ENCODE measurements at regions not wholly inside any gene's neighbourhood (a gene's known extent, or its start where the extent isn't known, plus 50 kb on each side); places are given as distances from the start of the nearest gene placed in this dataset.

- no peak for ATAC-seq
- DNase-seq (ENCODE audit: missing footprints) = no peak
- intact Hi-C loops (cut with DNase I) = no loop called here
Observed at GRCh38 chr4:107212565-107212964, 176.5 kb upstream of the DKK2 start.

- ATAC-seq (peak; percentile 57), DNase-seq (ENCODE audit: missing footprints) (no peak)
Observed at GRCh38 chr4:107210450-107211239, 174.5 kb upstream of the DKK2 start.

GRCh38 chr4:107203733-107204132 is 167.6 kb upstream of the DKK2 start:
- intact Hi-C loops (cut with DNase I) = no loop called here
- no peak for ATAC-seq
- no peak for DNase-seq (ENCODE audit: missing footprints)

More at GRCh38 chr4:107210450-107211239, 174.5 kb upstream of the DKK2 start:
- intact Hi-C loops (cut with DNase I) = no loop called here

- ATAC-seq (no peak), DNase-seq (ENCODE audit: missing footprints) (no peak)
- intact Hi-C loops (cut with DNase I) = no loop called here
Observed at GRCh38 chr4:107202744-107203143, 166.6 kb upstream of the DKK2 start.

- no peak for DNase-seq (ENCODE audit: missing footprints)
- ATAC-seq = no peak
- intact Hi-C loops (cut with DNase I) = no loop called here
Observed at GRCh38 chr4:107197121-107197520, 161.0 kb upstream of the DKK2 start.

GRCh38 chr4:107196312-107196711 is 160.2 kb upstream of the DKK2 start:
- intact Hi-C loops (cut with DNase I) = no loop called here
- ATAC-seq (no peak), DNase-seq (ENCODE audit: missing footprints) (no peak)

DNA sequence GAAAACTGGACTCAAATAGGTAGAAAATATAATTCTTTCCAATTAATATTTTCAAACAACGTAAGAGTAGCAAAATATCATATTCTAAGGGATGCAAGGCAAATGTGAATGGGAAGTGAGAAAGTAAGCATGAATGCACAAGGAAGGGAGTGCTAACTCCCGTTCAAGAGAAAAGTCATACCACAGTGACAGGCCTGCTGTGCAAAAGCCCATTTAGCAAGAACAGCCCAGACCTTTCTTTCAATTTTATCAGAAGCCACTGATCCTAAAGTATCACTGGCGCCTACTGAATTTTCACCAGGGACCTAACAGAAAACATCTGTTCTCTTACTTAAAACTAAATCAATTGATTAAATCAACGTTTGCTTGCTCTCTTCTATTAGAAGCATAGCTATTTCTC is 157.9 kb upstream of the DKK2 start:
- no peak for DNase-seq (ENCODE audit: missing footprints)
- intact Hi-C loops (cut with DNase I) = no loop called here
- no peak for ATAC-seq

DNA sequence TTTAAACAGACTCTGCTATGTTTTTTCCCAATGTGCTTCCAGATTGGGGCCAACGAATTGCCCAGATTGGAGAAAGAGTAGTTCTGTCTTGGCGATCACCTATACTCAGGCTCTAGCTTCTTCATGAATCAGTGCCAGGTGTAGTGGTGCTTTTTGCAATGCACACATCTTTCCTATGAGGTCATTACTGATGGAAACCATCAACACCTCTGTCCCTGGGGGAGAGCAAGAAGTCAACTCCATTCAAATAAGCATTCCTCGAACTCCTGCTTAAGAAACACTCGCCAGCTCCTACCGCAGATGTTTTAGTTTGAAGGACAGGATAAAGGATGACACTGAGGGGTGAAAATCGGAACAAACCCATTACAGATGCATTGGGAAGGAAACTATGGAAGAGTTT is 156.5 kb upstream of the DKK2 start:
- ATAC-seq (no peak), DNase-seq (ENCODE audit: missing footprints) (no peak)
- intact Hi-C loops (cut with DNase I) = no loop called here

- intact Hi-C loops (cut with DNase I) = no loop called here
- DNase-seq (ENCODE audit: missing footprints) = no peak
- no peak for ATAC-seq
Observed at GRCh38 chr4:107187091-107187490, 151.0 kb upstream of the DKK2 start.

GRCh38 chr4:107183155-107183774 is 147.2 kb upstream of the DKK2 start:
- peak; percentile 81 for ATAC-seq
- intact Hi-C loops (cut with DNase I) = no loop called here
- no peak for DNase-seq (ENCODE audit: missing footprints)

- intact Hi-C loops (cut with DNase I) = no loop called here
- ATAC-seq = no peak
- no peak for DNase-seq (ENCODE audit: missing footprints)
Observed at GRCh38 chr4:107182347-107182746, 146.2 kb upstream of the DKK2 start.

GRCh38 chr4:107166873-107167450 is 130.8 kb upstream of the DKK2 start:
- intact Hi-C loops (cut with DNase I) = no loop called here
- no peak for DNase-seq (ENCODE audit: missing footprints)
- no peak for ATAC-seq

DNA sequence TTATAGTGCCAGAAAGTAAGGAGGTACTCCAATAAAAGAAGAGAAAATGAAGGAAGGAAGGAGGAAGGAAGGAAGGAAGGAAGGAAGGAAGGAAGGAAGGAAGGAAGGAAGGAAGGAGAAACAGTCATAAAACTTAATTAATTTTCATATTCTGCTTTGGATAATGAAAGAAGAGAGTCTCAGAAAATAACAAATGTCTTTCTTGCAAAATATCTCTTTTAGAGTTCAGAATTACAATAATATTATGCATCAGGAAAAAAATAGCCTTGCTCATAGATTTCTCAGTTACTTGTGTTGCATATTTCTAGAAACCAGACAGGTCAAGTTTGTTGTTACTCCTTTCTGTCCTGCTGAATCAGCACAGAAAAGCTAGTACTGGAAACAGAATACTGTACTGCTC is 130.1 kb upstream of the DKK2 start:
- no peak for DNase-seq (ENCODE audit: missing footprints)
- intact Hi-C loops (cut with DNase I) = no loop called here
- ATAC-seq = no peak

- DNase-seq (ENCODE audit: missing footprints) (no peak), ATAC-seq (no peak)
- intact Hi-C loops (cut with DNase I) = no loop called here
Observed at GRCh38 chr4:107164962-107165475, 128.9 kb upstream of the DKK2 start.

- DNase-seq (ENCODE audit: missing footprints) (no peak), ATAC-seq (no peak)
- intact Hi-C loops (cut with DNase I) = no loop called here
Observed at GRCh38 chr4:107156443-107156842, 120.3 kb upstream of the DKK2 start.

DNA sequence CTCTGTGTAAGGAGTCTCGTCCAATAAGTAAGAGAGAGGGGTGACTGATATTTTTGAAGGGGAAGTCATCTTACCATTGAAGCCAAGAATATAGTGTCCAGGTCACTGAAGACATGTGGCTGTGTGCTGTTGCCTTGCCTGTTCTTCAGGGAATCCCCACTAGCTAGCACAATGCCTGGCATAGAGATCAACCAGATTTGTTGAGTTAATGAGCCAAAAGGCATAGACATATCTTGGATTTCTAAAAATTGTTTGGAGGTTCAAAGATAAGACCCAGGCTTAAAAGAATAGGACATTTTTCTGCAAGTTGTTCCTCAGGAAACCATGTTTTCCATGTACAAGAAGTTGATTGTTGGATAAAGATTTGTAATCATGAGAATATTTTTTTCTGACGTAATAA is 119.3 kb upstream of the DKK2 start:
- no peak for ATAC-seq
- intact Hi-C loops (cut with DNase I) = no loop called here
- DNase-seq (ENCODE audit: missing footprints) = no peak

- intact Hi-C loops (cut with DNase I) = no loop called here
- no peak for ATAC-seq
Observed at GRCh38 chr4:107153956-107154355, 117.8 kb upstream of the DKK2 start.

DNA sequence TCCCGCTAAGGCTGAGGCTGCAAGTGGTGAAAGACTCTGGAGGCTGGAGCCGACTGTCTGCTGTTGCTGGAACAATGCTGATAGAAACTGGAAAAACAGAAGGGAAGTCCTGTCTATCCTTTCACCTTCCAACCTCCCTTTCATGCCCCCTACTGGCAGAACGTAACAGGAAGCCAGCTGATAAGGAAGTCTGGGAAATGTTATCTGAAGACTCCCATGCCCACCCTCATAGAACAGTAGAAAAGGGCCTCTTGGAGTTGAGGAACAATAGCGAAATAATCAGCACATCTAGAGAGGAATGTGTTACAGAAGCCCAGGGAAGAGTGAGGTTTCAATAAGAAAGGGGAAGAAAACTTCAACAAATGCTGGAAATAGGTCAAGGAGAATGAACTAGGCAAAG is 117.1 kb upstream of the DKK2 start:
- intact Hi-C loops (cut with DNase I) = no loop called here
- ATAC-seq = no peak
- DNase-seq (ENCODE audit: missing footprints) = no peak

More at GRCh38 chr4:107153956-107154355, 117.8 kb upstream of the DKK2 start:
- DNase-seq (ENCODE audit: missing footprints) = no peak

- no peak for DNase-seq (ENCODE audit: missing footprints)
- no peak for ATAC-seq
- intact Hi-C loops (cut with DNase I) = no loop called here
Observed at GRCh38 chr4:107151173-107151572, 115.1 kb upstream of the DKK2 start.

- DNase-seq (ENCODE audit: missing footprints) (no peak), ATAC-seq (no peak)
- intact Hi-C loops (cut with DNase I) = no loop called here
Observed at GRCh38 chr4:107148904-107149303, 112.8 kb upstream of the DKK2 start.

Data from Right ventricle myocardium inferior (tissue), 1 donor.